ENCODE measurements at regions not wholly inside any gene's neighbourhood (a gene's known extent, or its start where the extent isn't known, plus 50 kb on each side); places are given as distances from the start of the nearest gene placed in this dataset.

DNA sequence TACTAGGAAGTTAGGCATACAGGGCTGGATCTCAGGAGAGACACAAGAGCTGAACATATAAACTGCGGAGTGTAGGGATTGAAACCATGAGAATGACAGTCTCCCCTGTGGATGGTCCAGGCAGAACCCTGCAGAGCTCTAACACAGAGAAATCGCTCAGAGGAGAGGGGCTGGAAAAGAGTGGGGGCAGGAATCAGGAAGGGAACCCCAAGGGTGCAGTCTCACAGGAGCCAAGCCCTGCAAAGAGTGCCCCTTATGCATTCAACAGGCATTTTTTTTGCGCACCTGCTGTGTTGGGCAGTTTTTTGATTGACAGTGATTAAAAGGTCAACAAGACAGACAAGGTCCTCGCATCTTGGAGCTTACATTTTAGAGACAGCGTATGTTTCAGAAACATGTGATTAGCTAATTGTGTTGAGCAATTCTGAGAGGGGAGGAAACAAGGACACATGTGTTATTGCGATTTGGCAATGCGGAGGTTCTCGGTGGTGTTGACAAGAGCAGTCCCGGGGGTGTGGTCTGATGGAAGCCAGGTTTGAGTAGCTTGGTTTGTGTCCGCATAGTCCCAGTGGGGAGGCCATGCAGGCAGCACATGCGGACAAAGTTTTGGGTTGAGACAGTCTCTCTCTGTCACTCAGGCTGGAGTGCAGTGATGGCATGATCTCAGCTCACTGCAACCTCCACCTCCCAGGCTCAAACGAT lies 182.6 kb upstream of the IRS2 start:
- Histone ChIP-seq H3K4me1 (ENCODE audit: control insufficient read depth in 2 of 3, insufficient read depth in 2 of 3, low read depth in 1 of 3, low read length in 3 of 3) (no peaks in the 10 kb centered on the region), H3K27ac (ENCODE audit: low read depth in 2 of 2, low read length in 2 of 2) (no peak overlapping the region), H3K9ac (ENCODE audit: low read length in 3 of 3) (no peak overlapping the region), H3K9me3 (ENCODE audit: control insufficient read depth in 2 of 3, insufficient read depth in 1 of 3, low read length in 3 of 3) (peaks cover 0 to 3% (median 0%) of the 10 kb centered on the region in 3 donors), H3K36me3 (ENCODE audit: control insufficient read depth in 2 of 3, insufficient read depth in 3 of 3, low read length in 3 of 3) (no peaks in the 10 kb centered on the region), H3K4me3 (ENCODE audit: low read length in 3 of 3) (no peak overlapping the region), H3K27me3 (ENCODE audit: control insufficient read depth, insufficient read depth, low read length) (no peaks in the 10 kb centered on the region)
- DNase-seq = no peak
- TF ChIP-seq, protein P1, sequence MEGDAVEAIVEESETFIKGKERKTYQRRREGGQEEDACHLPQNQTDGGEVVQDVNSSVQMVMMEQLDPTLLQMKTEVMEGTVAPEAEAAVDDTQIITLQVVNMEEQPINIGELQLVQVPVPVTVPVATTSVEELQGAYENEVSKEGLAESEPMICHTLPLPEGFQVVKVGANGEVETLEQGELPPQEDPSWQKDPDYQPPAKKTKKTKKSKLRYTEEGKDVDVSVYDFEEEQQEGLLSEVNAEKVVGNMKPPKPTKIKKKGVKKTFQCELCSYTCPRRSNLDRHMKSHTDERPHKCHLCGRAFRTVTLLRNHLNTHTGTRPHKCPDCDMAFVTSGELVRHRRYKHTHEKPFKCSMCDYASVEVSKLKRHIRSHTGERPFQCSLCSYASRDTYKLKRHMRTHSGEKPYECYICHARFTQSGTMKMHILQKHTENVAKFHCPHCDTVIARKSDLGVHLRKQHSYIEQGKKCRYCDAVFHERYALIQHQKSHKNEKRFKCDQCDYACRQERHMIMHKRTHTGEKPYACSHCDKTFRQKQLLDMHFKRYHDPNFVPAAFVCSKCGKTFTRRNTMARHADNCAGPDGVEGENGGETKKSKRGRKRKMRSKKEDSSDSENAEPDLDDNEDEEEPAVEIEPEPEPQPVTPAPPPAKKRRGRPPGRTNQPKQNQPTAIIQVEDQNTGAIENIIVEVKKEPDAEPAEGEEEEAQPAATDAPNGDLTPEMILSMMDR (IDR thresholded peaks at IDR 0.05; ENCODE audit: borderline replicate concordance, extremely low read depth, insufficient read depth) = no peak
- intact Hi-C loops (cut with DNase I) = no loop called here
- FAIRE-seq = no peak

DNA sequence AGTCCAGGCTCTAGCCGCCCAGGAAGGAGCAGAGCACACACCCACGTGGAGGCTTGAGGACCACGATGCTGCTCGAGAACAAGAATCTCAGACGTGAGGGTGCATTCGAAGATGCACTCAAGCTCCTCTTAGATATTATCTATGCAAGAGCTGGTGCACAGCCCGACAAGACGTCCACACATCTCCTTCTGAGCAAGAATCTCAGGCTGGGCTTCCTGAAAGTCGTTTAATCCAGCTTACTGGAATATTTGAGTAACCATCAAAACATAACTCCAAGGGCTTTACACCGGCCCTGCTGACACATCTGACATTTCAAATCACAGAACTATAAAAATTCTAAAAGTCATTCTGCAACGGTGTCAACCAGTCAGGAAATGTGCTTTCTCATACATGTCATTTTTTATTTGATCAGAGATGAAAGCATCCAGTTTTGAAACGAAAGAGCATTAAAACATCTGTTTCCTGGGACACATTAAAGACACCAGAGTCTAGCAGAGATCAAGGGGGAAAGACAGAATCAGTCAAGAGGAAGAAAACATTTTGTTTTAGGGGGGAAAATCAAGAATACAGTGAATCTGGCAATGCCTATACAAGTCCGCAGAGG lies 177.7 kb upstream of the IRS2 start:
- H3K4me3 ChIP-seq (ENCODE audit: low read length in 3 of 3) = no peak overlapping the region
- intact Hi-C loops (cut with DNase I) = no loop called here
- no peak for FAIRE-seq

DNA sequence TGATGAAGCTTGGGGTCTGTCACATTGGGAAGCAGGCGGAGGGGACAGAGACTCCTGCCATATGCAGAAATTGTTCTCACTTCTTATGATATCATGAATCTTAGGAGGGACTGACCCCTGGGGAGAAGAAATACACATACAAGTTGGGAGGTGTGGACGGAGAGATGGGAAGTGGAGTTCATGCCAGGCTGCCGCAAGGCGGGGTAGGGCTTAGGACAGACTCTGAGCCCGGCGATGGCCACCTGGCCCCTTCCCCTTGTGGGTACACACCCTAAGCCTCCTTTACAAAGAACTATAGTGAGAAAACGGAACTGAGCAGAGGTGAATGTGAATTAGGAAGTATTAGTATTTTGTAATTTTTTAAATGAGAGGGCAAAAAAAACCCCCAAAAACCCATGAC lies 177.0 kb upstream of the IRS2 start:
- no peaks in the 10 kb centered on the region for H3K27me3 ChIP-seq (ENCODE audit: control insufficient read depth, insufficient read depth, low read length)
- H3K9ac ChIP-seq (ENCODE audit: low read length in 3 of 3) = no peak overlapping the region
- H3K36me3 ChIP-seq (ENCODE audit: control insufficient read depth in 2 of 3, insufficient read depth in 3 of 3, low read length in 3 of 3) = no peaks in the 10 kb centered on the region
- no peak overlapping the region for H3K4me3 ChIP-seq (ENCODE audit: low read length in 3 of 3)
- FAIRE-seq (no peak), DNase-seq (no peak)
- H3K9me3 ChIP-seq (ENCODE audit: control insufficient read depth in 2 of 3, insufficient read depth in 1 of 3, low read length in 3 of 3) = peaks cover 0 to 6% (median 2%) of the 10 kb centered on the region in 3 donors
- H3K27ac ChIP-seq (ENCODE audit: low read depth in 2 of 2, low read length in 2 of 2) = no peak overlapping the region
- intact Hi-C loops (cut with DNase I) = no loop called here
- no peaks in the 10 kb centered on the region for H3K4me1 ChIP-seq (ENCODE audit: control insufficient read depth in 2 of 3, insufficient read depth in 2 of 3, low read depth in 1 of 3, low read length in 3 of 3)
- TF ChIP-seq, protein P1 (IDR thresholded peaks at IDR 0.05; ENCODE audit: borderline replicate concordance, extremely low read depth, insufficient read depth) = no peak

More for the DNA sequence above, 177.7 kb upstream of the IRS2 start:
- Histone ChIP-seq H3K27ac (ENCODE audit: low read depth in 2 of 2, low read length in 2 of 2) (no peak overlapping the region), H3K9me3 (ENCODE audit: control insufficient read depth in 2 of 3, insufficient read depth in 1 of 3, low read length in 3 of 3) (peaks cover 0 to 3% (median 0%) of the 10 kb centered on the region in 3 donors), H3K27me3 (ENCODE audit: control insufficient read depth, insufficient read depth, low read length) (no peaks in the 10 kb centered on the region), H3K36me3 (ENCODE audit: control insufficient read depth in 2 of 3, insufficient read depth in 3 of 3, low read length in 3 of 3) (no peaks in the 10 kb centered on the region), H3K4me1 (ENCODE audit: control insufficient read depth in 2 of 3, insufficient read depth in 2 of 3, low read depth in 1 of 3, low read length in 3 of 3) (no peaks in the 10 kb centered on the region), H3K9ac (ENCODE audit: low read length in 3 of 3) (no peak overlapping the region)
- TF ChIP-seq, protein P1 (IDR thresholded peaks at IDR 0.05; ENCODE audit: borderline replicate concordance, extremely low read depth, insufficient read depth) = no peak
- DNase-seq = no peak

Data from kidney (tissue), 13 donors.